ENCODE measurements at regions not wholly inside any gene's neighbourhood (a gene's known extent, or its start where the extent isn't known, plus 50 kb on each side); places are given as distances from the start of the nearest gene placed in this dataset.
"Not testable (repeated sequence)": the region's sequence is repeated elsewhere in the genome, so short reads cannot be mapped to it uniquely, and the experiment has no call there.

GRCh38 chr6:6946206-6947155, 161.3 kb upstream of the RREB1 start:
- Histone ChIP-seq H3K9me3 (no peaks in the 10 kb centered on the region), H3K27ac (no peak overlapping the region), H3K4me3 (no peak overlapping the region), H3K27me3 (no peaks in the 10 kb centered on the region), H3K4me1 (no peaks in the 10 kb centered on the region), H3K36me3 (no peaks in the 10 kb centered on the region)
- no peak for DNase-seq
- no peak for FAIRE-seq
- intact Hi-C loops (cut with DNase I), result no loop called here
- TF ChIP-seq CTCF (IDR thresholded peaks at IDR 0.05), result no peak
- WGBS, 2 donors, result 65 to 68% methylated on average over 8 of the region's 8 CpGs
- no peak for ATAC-seq

- ATAC-seq (no peak), FAIRE-seq (no peak), DNase-seq (no peak)
- TF ChIP-seq CTCF (IDR thresholded peaks at IDR 0.05), result no peak
- Histone ChIP-seq H3K27ac (no peak overlapping the region), H3K9me3 (no peaks in the 10 kb centered on the region), H3K27me3 (no peaks in the 10 kb centered on the region), H3K36me3 (no peaks in the 10 kb centered on the region), H3K4me3 (no peak overlapping the region), H3K4me1 (no peaks in the 10 kb centered on the region)
- intact Hi-C loops (cut with DNase I), result no loop called here
- 73 to 77% methylated on average over 3 of the region's 3 CpGs for WGBS, 2 donors
Observed at GRCh38 chr6:6950373-6951145, 157.2 kb upstream of the RREB1 start.

GRCh38 chr6:6951355-6951754, 156.4 kb upstream of the RREB1 start:
- Histone ChIP-seq H3K27ac (no peak overlapping the region), H3K27me3 (no peaks in the 10 kb centered on the region), H3K9me3 (no peaks in the 10 kb centered on the region), H3K4me3 (no peak overlapping the region), H3K4me1 (no peaks in the 10 kb centered on the region), H3K36me3 (no peaks in the 10 kb centered on the region)
- no peak for DNase-seq
- ATAC-seq, result no peak
- no peak for FAIRE-seq
- TF ChIP-seq CTCF (IDR thresholded peaks at IDR 0.05), result no peak
- WGBS, 2 donors, result 92 to 96% methylated on average over 3 of the region's 3 CpGs
- intact Hi-C loops (cut with DNase I), result no loop called here

DNA sequence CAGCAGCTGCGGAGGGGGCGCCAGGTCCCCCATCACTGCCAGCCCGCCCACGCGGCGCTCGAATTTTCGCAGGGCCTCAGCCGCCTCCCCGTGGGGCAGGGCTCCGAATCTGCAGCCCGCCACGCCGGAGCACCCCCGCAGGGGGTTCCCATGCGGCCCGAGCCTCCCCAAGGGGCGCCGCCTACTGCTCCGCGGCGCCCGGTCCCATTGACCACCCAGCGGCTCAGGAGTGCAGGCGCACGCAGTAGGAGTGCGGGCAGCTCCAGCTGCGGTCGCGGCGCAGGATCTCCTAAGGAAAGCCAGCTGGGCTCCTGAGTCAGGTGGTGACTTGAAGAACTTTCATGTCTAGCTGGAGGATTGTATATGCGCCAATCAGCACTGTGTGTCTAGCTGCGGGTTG, 155.3 kb upstream of the RREB1 start:
- no peaks in the 10 kb centered on the region for H3K36me3 ChIP-seq
- intact Hi-C loops (cut with DNase I), result no loop called here
- no peaks in the 10 kb centered on the region for H3K9me3 ChIP-seq
- ATAC-seq (no peak), DNase-seq (no peak), FAIRE-seq (no peak)
- WGBS, 2 donors, result 81 to 90% methylated on average over 29 to 33 of the region's 33 CpGs
- no peak overlapping the region for H3K27ac ChIP-seq
- no peaks in the 10 kb centered on the region for H3K4me1 ChIP-seq
- no peak overlapping the region for H3K4me3 ChIP-seq
- H3K27me3 ChIP-seq, result no peaks in the 10 kb centered on the region
- TF ChIP-seq CTCF (IDR thresholded peaks at IDR 0.05), result no peak

- H3K27me3 ChIP-seq; DNase-seq; H3K27ac ChIP-seq; FAIRE-seq; ATAC-seq; H3K4me3 ChIP-seq; H3K4me1 ChIP-seq; intact Hi-C loops (cut with DNase I); H3K9me3 ChIP-seq; H3K36me3 ChIP-seq: not testable (repeated sequence)
- 87 to 90% methylated on average over 6 of the region's 6 CpGs for WGBS, 2 donors
Observed at GRCh38 chr6:6952927-6953326, 154.8 kb upstream of the RREB1 start.

All from pancreas (tissue), 10 donors.